Natural killer cell (primary cell): ENCODE measurements at regions not wholly inside any gene's neighbourhood (a gene's known extent, or its start where the extent isn't known, plus 50 kb on each side); places are given as distances from the start of the nearest gene placed in this dataset.

Experiments
- ATAC-seq, 3 donors: fragments of 150-1000 bp in 2 of 3; fragments of 200-7000 bp in 1 of 3; cut with Tn5 transposase; 1 replicate in 1 of 3; 2 replicates in 2 of 3; pipeline ENCODE4 v1.10.0; 2021; ENCODE audit warnings: mild to moderate bottlenecking in 2 of 3, moderate library complexity in 2 of 3
- DNase-seq, 2 donors: peaks; one replicate each; pipeline versions ENCODE4 v3.0.0 to v3.0.0-alpha.2; 2013 to 2021; ENCODE audit warnings: mixed read lengths in 1 of 2
- H3K27ac ChIP-seq: one replicate; pipeline ENCODE4 v1.5.1; 2013; ENCODE audit warnings: mild to moderate bottlenecking, low read length
- H3K27me3 ChIP-seq: one replicate; pipeline ENCODE4 v1.6.1; 2013; ENCODE audit warnings: low read length; ENCODE audit not compliant: control insufficient read depth, insufficient read depth
- H3K36me3 ChIP-seq: one replicate; pipeline ENCODE4 v1.6.1; 2013; ENCODE audit warnings: low read length; ENCODE audit not compliant: control insufficient read depth, insufficient read depth
- H3K4me1 ChIP-seq: one replicate; pipeline ENCODE4 v1.6.1; 2013; ENCODE audit warnings: low read length; ENCODE audit not compliant: control insufficient read depth, insufficient read depth
- H3K4me3 ChIP-seq: one replicate; pipeline ENCODE4 v1.5.1; 2013; ENCODE audit warnings: low read length
- H3K9me3 ChIP-seq: one replicate; pipeline ENCODE4 v1.6.1; 2013; ENCODE audit warnings: low read length; ENCODE audit not compliant: control insufficient read depth, insufficient read depth
- H3K27ac Mint-ChIP-seq, 2 donors: one replicate each; pipeline ENCODE4 v1.8.0; 2022; ENCODE audit warnings: mild to moderate bottlenecking in 2 of 2, mixed read lengths in 2 of 2, moderate library complexity in 1 of 2
- H3K27me3 Mint-ChIP-seq, 2 donors: one replicate each; pipeline ENCODE4 v1.8.0; 2022; ENCODE audit warnings: low read depth in 2 of 2, mixed read lengths in 2 of 2
- H3K36me3 Mint-ChIP-seq: one replicate; pipeline ENCODE4 v1.8.0; 2022; ENCODE audit warnings: mixed read lengths
- H3K4me1 Mint-ChIP-seq, 2 donors: one replicate each; pipeline ENCODE4 v1.8.0; 2022; ENCODE audit warnings: mixed read lengths in 2 of 2
- H3K4me3 Mint-ChIP-seq: one replicate; pipeline ENCODE4 v1.8.0; 2022; ENCODE audit warnings: mild to moderate bottlenecking, moderate library complexity, mixed read lengths
- H3K9me3 Mint-ChIP-seq, 2 donors: one replicate each; pipeline ENCODE4 v1.8.0; 2022; ENCODE audit warnings: mixed read lengths in 2 of 2
- CTCF ChIP-seq: fragments of 200-600 bp; IDR thresholded peaks from one replicate; pipeline ENCODE4 v1.8.0; 2022; ENCODE audit warnings: antibody characterized with exemption
- WGBS: methylation state at CpG from one replicate; pipeline ENCODE4 v1.1.7; 2013; ENCODE audit warnings: missing lambda C conversion rate; ENCODE audit not compliant: insufficient coverage; 5-methylcytosine and 5-hydroxymethylcytosine counted together
- intact Hi-C: fragments of 100-400 bp; cut with micrococcal nuclease; formaldehyde crosslinking; loops from one replicate; pipeline ENCODE4 v1.14.2; 2022

DNA sequence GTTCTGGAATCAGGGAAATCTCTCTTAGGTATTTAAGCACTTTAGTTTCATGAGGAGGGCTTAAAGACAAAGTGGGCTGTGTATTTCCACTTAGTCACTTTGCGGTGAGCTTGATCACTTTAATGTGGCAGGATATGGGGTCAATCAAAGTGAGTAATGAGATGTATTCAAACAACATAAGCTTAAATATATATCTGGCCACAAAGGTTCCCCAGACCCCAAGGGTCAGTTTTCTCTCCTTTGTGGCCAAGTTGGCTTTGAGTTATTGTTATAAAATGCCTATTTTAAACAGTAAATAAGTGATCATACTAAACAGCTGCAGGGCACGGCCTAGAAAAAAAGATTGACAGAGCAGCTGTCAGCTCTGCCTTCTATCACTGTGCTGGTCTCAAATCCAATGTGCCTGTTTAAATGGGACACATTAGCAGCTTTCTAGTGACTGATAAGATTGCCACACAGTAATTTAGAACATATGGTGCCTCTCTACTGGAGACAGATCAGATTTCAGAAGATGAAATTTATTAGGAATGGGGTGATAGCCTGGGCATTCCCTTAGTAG, 363.9 kb downstream of the AGTPBP1 start:
- 15% methylated on average over 2 of the region's 2 CpGs for WGBS
- DNase-seq = no peak
- H3K27ac Mint-ChIP-seq = no peak overlapping the region
- H3K4me1 Mint-ChIP-seq = peaks cover 4 to 13% of the 10 kb centered on the region in 2 donors
- peaks cover 7 to 23% of the 10 kb centered on the region in 2 donors for H3K27me3 Mint-ChIP-seq
- Histone ChIP-seq H3K4me3 (no peak overlapping the region), H3K36me3 (no peaks in the 10 kb centered on the region), H3K27ac (no peak overlapping the region), H3K9me3 (no peaks in the 10 kb centered on the region), H3K4me1 (peaks cover 4% of the 10 kb centered on the region), H3K27me3 (peaks cover 7% of the 10 kb centered on the region)
- intact Hi-C loops = no loop called here
- H3K4me3 Mint-ChIP-seq = no peak overlapping the region
- H3K36me3 Mint-ChIP-seq = no peaks in the 10 kb centered on the region
- ATAC-seq = no peak
- TF ChIP-seq CTCF = no peak
- no peaks in the 10 kb centered on the region for H3K9me3 Mint-ChIP-seq

- DNase-seq (no peak), ATAC-seq (no peak)
- 67% methylated on average over 1 of the region's 1 CpG for WGBS
- intact Hi-C loops = no loop called here
- H3K27me3 ChIP-seq = no peaks in the 10 kb centered on the region
- Mint-ChIP-seq H3K4me1 (no peaks in the 10 kb centered on the region), H3K36me3 (no peaks in the 10 kb centered on the region), H3K27ac (no peak overlapping the region), H3K4me3 (no peak overlapping the region), H3K27me3 (peaks cover 9 to 24% of the 10 kb centered on the region in 2 donors), H3K9me3 (no peaks in the 10 kb centered on the region)
- H3K36me3 ChIP-seq = no peaks in the 10 kb centered on the region
- no peak overlapping the region for H3K27ac ChIP-seq
- TF ChIP-seq CTCF = no peak
- no peaks in the 10 kb centered on the region for H3K4me1 ChIP-seq
- no peak overlapping the region for H3K4me3 ChIP-seq
- no peaks in the 10 kb centered on the region for H3K9me3 ChIP-seq
Measured at GRCh38 chr9:85368781-85369180, 373.0 kb downstream of the AGTPBP1 start.

GRCh38 chr9:85359161-85359560, 382.6 kb downstream of the AGTPBP1 start:
- H3K9me3 Mint-ChIP-seq = peaks cover 0 to 3% of the 10 kb centered on the region in 2 donors

More at GRCh38 chr9:85359161-85359560, 382.6 kb downstream of the AGTPBP1 start:
- 92% methylated on average over 5 of the region's 5 CpGs for WGBS
- Mint-ChIP-seq H3K27ac (no peak overlapping the region), H3K27me3 (peaks cover 15 to 37% of the 10 kb centered on the region in 2 donors), H3K4me3 (no peak overlapping the region), H3K4me1 (no peaks in the 10 kb centered on the region), H3K36me3 (no peaks in the 10 kb centered on the region)
- no peaks in the 10 kb centered on the region for H3K36me3 ChIP-seq
- DNase-seq = no peak
- no peaks in the 10 kb centered on the region for H3K4me1 ChIP-seq
- ATAC-seq = no peak
- no peak for TF ChIP-seq CTCF
- H3K27ac ChIP-seq = no peak overlapping the region
- H3K9me3 ChIP-seq = no peaks in the 10 kb centered on the region
- peaks cover 5% of the 10 kb centered on the region for H3K27me3 ChIP-seq
- no peak overlapping the region for H3K4me3 ChIP-seq
- intact Hi-C loops = no loop called here
